ENCODE measurements at regions not wholly inside any gene's neighbourhood (a gene's known extent, or its start where the extent isn't known, plus 50 kb on each side); places are given as distances from the start of the nearest gene placed in this dataset.

DNA sequence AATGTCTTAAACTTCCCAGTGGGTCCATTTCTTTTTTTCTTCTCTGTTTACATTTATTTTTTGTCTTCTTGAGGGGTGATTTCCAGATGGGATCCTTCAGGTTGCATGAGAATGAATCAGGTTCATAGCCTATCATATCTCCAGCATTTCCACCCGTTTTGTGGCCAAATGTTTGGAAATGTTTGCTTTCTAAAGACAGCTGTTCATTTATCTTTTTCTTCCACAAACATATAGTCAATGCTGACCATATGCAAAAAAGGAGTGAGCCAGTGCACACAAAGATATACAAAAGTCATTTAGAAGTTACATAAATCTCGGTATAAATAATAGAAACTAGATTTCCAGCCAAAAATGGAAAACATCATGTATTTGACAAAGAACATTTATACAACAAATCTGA is 71.6 kb upstream of the STC2 start:
- TF ChIP-seq, protein P1, sequence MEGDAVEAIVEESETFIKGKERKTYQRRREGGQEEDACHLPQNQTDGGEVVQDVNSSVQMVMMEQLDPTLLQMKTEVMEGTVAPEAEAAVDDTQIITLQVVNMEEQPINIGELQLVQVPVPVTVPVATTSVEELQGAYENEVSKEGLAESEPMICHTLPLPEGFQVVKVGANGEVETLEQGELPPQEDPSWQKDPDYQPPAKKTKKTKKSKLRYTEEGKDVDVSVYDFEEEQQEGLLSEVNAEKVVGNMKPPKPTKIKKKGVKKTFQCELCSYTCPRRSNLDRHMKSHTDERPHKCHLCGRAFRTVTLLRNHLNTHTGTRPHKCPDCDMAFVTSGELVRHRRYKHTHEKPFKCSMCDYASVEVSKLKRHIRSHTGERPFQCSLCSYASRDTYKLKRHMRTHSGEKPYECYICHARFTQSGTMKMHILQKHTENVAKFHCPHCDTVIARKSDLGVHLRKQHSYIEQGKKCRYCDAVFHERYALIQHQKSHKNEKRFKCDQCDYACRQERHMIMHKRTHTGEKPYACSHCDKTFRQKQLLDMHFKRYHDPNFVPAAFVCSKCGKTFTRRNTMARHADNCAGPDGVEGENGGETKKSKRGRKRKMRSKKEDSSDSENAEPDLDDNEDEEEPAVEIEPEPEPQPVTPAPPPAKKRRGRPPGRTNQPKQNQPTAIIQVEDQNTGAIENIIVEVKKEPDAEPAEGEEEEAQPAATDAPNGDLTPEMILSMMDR (IDR thresholded peaks at IDR 0.05): no peak
- no peak for TF ChIP-seq POLR2A (IDR thresholded peaks at IDR 0.05)
